ENCODE measurements at regions not wholly inside any gene's neighbourhood (a gene's known extent, or its start where the extent isn't known, plus 50 kb on each side); places are given as distances from the start of the nearest gene placed in this dataset.

DNA sequence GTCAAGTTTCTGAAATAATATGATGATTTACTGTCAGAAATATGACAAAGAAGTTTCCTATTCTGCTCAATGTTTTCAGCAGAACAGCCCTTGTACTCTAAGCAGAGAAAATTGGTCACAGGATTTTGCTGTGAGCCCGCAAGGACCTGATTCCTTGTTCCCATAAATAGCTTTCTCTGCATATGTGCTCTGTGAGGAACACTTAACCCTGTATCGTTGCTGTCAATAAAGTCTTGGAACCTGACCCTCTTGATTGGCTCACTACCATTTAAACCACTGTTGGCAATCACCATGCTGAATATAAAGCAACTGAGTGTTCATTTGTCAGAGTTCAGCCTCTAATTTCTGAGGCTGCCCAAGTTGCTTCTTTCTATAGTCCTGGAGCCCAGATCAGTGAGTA is 158.2 kb upstream of the NOCT start:
- no peak overlapping the region for H3K27ac ChIP-seq
- TF ChIP-seq, protein P1, sequence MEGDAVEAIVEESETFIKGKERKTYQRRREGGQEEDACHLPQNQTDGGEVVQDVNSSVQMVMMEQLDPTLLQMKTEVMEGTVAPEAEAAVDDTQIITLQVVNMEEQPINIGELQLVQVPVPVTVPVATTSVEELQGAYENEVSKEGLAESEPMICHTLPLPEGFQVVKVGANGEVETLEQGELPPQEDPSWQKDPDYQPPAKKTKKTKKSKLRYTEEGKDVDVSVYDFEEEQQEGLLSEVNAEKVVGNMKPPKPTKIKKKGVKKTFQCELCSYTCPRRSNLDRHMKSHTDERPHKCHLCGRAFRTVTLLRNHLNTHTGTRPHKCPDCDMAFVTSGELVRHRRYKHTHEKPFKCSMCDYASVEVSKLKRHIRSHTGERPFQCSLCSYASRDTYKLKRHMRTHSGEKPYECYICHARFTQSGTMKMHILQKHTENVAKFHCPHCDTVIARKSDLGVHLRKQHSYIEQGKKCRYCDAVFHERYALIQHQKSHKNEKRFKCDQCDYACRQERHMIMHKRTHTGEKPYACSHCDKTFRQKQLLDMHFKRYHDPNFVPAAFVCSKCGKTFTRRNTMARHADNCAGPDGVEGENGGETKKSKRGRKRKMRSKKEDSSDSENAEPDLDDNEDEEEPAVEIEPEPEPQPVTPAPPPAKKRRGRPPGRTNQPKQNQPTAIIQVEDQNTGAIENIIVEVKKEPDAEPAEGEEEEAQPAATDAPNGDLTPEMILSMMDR (conservative IDR thresholded peaks at IDR 0.05), result no peak

DNA sequence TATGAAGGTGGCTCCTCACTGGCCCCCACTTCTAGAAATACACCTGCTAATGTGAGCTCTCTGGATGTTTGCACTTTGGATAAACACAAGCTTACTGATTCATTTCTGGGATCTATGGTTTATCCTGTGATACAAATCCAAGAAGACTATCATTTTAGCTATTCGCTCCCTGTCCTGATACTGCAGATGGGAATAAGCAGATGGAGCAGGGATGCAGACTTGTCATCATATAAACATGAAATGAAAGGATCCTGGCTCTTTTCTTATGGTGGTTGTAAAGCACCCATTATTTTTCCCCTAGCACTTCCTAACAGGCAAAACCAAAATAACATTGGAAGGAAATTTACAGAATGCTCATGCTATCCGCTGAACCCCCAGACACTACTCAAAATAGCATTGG is 162.9 kb upstream of the NOCT start:
- no peak overlapping the region for H3K27ac ChIP-seq
- TF ChIP-seq, protein P1 (conservative IDR thresholded peaks at IDR 0.05), result no peak

DNA sequence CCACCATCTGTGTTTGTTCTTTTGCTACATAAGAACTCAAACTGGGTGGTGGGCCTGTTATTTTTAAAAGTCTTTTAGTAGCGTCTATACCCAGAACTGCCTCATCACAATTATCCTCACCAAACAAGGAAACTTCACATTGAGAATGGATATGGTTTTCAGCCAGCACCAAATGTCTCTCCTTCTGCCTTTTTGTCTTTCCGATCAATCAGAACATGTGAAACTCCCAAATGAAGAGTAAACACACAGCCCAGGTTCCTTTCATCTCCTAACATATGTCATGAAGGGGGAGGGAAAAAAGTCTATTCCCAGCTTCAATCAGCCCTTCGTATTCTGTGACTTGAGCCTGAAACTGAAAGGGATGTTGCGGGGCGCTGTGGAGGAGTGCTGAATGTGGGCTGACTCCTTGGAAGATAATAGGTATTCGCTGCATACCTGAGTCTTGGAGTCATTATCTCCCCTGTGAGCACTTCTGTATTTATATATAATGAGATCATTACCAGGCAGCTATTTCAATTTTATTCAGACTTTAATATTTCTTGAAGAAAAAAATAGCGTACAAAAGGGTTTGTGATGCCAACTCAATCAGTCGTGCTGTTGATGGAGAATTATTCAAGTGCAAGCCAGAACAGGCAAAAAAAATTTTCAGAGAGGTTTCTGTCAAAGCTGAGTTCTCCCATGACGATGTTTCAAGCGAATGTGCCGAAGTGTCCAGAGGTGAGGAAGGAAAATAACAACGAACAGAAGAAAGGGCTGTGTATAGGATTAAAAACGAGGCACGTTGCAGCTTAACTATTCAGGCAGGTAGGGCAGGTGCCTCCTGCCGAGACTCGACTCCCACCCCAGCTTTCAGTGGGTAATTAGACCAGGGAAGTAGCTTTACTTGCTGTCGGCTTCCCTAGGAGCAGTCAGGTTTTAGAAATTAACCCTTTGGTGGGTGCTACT is 163.9 kb upstream of the NOCT start:
- TF ChIP-seq, protein P1 (conservative IDR thresholded peaks at IDR 0.05), result no peak
- no peak overlapping the region for H3K27ac ChIP-seq

DNA sequence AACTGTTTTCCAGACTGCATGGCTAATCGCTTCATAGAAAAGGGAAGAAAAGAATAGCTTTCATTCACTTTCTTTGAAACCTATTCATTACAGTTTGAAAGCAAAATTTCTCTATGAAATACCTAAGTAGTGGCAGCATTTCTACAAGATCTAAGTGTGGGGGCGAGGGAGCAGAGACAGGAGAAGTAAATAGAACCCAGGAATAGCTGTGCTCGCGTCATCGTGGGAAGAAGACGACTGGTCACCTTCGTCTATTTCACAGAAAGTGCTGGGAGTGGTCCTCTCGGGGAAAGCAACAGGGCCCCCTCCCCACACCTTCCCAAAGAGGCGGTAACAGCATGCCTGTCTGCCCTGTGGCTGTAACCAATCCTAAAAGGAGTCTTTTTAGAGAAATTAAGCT is 169.9 kb upstream of the NOCT start:
- TF ChIP-seq, protein P1 (conservative IDR thresholded peaks at IDR 0.05), result no peak
- no peak overlapping the region for H3K27ac ChIP-seq

DNA sequence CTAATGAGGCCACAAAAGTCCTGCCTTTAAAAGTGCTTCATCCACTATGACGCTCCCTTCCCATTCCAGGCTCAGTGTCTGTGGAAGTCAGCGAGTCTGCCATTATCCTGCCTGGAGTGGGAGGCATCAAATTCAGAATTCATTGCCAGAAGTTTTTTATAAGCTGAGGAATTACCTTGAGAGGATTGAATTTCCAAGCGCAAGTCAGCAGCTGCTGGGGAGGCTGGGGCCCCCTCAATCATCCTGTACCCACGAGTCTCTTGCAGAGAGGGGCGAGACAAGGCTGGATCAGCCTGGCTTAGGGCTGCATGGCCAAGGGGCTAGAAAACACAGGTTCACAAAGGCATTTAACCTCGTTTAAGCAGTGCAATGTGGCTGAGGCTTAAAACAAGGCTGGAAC is 170.5 kb upstream of the NOCT start:
- TF ChIP-seq, protein P1 (conservative IDR thresholded peaks at IDR 0.05), result no peak
- H3K27ac ChIP-seq, result no peak overlapping the region

DNA sequence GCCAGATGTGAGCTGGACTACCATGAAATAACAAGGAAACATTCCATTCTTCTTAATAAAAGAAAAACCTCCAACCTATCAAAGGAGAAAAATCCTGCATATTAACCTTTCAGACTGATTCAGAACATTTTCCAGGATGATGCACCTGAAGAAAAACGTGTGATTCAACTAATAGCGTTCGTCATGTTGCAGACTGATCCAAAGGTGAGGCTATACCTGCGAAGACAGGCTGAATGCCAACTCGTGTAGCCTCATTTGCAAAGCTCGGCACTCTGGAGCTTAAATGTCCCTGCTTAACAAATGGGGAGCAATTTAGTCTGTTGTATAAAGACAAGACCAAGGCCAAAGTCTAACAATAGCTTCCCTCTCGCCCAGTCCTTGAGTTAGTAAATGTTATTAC is 172.0 kb upstream of the NOCT start:
- H3K27ac ChIP-seq, result no peak overlapping the region
- TF ChIP-seq, protein P1 (conservative IDR thresholded peaks at IDR 0.05), result no peak

DNA sequence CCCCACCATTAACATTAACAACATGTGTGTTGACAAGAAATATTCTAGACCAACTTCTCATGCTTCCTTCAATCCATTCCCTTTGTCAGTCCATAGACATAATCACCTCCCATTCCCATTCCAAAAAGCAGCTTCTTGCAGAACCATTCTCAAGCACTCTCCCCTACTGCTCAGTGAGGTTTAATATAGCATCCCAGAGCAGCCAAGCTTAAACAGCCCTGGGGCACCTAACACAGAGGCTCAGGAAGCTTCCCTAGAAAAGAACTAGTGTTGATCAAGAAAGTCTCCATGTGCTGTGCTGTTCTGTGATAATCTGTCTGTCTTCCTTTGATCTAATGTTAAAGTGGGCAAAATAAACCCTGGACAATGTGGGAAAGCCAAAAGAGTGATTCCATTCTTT is 174.2 kb upstream of the NOCT start:
- TF ChIP-seq, protein P1 (conservative IDR thresholded peaks at IDR 0.05), result no peak
- no peak overlapping the region for H3K27ac ChIP-seq

Data from VCaP (cell line).